ENCODE measurements at regions not wholly inside any gene's neighbourhood (a gene's known extent, or its start where the extent isn't known, plus 50 kb on each side); places are given as distances from the start of the nearest gene placed in this dataset.

DNA sequence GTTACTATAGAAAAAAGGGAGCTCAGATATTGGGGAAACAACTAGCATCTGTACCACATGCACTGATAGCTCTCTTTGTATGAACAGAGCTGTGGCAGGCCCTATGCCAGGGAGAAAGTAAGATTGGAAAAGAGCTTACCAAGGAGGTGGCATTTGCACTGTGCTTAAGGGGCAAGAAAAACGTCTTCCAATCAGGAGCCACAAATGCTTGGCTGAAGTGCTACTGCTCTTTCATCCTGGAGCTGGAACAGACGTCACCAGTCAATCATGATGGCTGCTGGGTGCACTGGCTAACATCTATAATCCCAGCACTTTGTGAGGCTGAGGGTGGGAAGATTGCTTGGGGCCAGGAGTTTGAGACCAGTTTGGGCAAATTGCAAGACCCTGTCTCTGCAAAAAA, 218.5 kb downstream of the SEC14L1 start (continued):
- TF ChIP-seq, protein P1, sequence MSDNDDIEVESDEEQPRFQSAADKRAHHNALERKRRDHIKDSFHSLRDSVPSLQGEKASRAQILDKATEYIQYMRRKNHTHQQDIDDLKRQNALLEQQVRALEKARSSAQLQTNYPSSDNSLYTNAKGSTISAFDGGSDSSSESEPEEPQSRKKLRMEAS (IDR thresholded peaks at IDR 0.05), result no peak
- TF ChIP-seq JUND (IDR thresholded peaks at IDR 0.05) (no peak), SP1 (IDR thresholded peaks at IDR 0.05) (no peak)

- H3K27ac ChIP-seq (ENCODE audit: low read depth in 1 of 2, low read length in 2 of 2), result no peak overlapping the region
- H3K9me3 ChIP-seq (ENCODE audit: control insufficient read depth in 4 of 4, low read length in 3 of 4), result no peaks in the 10 kb centered on the region
- WGBS, result 95% methylated on average over 8 of the region's 8 CpGs
- H3K9ac ChIP-seq (ENCODE audit: low read depth in 1 of 2, low read length in 2 of 2), result no peak overlapping the region
- no peak for DNase-seq (ENCODE audit: low spot score)
- no peak overlapping the region for H3K4me3 ChIP-seq (ENCODE audit: low read depth in 1 of 3, low read length in 3 of 3)
- H3K27me3 ChIP-seq (ENCODE audit: control insufficient read depth in 4 of 4, insufficient read depth in 4 of 4, low read length in 3 of 4), result no peaks in the 10 kb centered on the region
- H3K36me3 ChIP-seq (ENCODE audit: control insufficient read depth in 4 of 4, insufficient read depth in 3 of 4, low read depth in 1 of 4, low read length in 3 of 4), result no peaks in the 10 kb centered on the region
- peaks cover 3 to 29% (median 9%) of the 10 kb centered on the region in 4 donors for H3K4me1 ChIP-seq (ENCODE audit: control insufficient read depth in 4 of 4, insufficient read depth in 4 of 4, low read length in 3 of 4)
- TF ChIP-seq SP1 (IDR thresholded peaks at IDR 0.05) (no peak), EGR1 (IDR thresholded peaks at IDR 0.05; ENCODE audit: low read depth in 2 of 2) (no peak), YY1 (IDR thresholded peaks at IDR 0.05) (no peak), CTCF (IDR thresholded peaks at IDR 0.05; ENCODE audit: low read depth, low read length, missing input control) (no peak), HNF4A (conservative IDR thresholded peaks at IDR 0.05) (no peak), FOXA2 (IDR thresholded peaks at IDR 0.05) (no peak), NR2F2 (IDR thresholded peaks at IDR 0.05) (no peak), GABPA (IDR thresholded peaks at IDR 0.05 in 1 of 2, conservative IDR thresholded peaks at IDR 0.05 in 1 of 2) (no peak), FOXA1 (IDR thresholded peaks at IDR 0.05) (no peak), ZBTB33 (IDR thresholded peaks at IDR 0.05) (no peak), RXRA (IDR thresholded peaks at IDR 0.05) (no peak), TAF1 (conservative IDR thresholded peaks at IDR 0.05) (no peak), HNF4G (IDR thresholded peaks at IDR 0.05) (no peak)
- TF ChIP-seq, protein P2, sequence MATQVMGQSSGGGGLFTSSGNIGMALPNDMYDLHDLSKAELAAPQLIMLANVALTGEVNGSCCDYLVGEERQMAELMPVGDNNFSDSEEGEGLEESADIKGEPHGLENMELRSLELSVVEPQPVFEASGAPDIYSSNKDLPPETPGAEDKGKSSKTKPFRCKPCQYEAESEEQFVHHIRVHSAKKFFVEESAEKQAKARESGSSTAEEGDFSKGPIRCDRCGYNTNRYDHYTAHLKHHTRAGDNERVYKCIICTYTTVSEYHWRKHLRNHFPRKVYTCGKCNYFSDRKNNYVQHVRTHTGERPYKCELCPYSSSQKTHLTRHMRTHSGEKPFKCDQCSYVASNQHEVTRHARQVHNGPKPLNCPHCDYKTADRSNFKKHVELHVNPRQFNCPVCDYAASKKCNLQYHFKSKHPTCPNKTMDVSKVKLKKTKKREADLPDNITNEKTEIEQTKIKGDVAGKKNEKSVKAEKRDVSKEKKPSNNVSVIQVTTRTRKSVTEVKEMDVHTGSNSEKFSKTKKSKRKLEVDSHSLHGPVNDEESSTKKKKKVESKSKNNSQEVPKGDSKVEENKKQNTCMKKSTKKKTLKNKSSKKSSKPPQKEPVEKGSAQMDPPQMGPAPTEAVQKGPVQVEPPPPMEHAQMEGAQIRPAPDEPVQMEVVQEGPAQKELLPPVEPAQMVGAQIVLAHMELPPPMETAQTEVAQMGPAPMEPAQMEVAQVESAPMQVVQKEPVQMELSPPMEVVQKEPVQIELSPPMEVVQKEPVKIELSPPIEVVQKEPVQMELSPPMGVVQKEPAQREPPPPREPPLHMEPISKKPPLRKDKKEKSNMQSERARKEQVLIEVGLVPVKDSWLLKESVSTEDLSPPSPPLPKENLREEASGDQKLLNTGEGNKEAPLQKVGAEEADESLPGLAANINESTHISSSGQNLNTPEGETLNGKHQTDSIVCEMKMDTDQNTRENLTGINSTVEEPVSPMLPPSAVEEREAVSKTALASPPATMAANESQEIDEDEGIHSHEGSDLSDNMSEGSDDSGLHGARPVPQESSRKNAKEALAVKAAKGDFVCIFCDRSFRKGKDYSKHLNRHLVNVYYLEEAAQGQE (IDR thresholded peaks at IDR 0.05), result no peak
- TF ChIP-seq, protein P1 (IDR thresholded peaks at IDR 0.05), result no peak
These were observed 221.3 kb downstream of the SEC14L1 start for GRCh38 chr17:77361986-77362620.

Data from liver (tissue), 8 donors.